Activated CD4-positive, alpha-beta T cell treated with anti-CD3 and anti-CD28 coated beads, Interleukin-2, amount 10 ng/mL, durations not matched to agents 24 days and 14 days (primary cell): ENCODE measurements at regions not wholly inside any gene's neighbourhood (a gene's known extent, or its start where the extent isn't known, plus 50 kb on each side); places are given as distances from the start of the nearest gene placed in this dataset.

Source experiments
- DNase-seq: peaks from one replicate; pipeline ENCODE4 v3.0.0; 2022
- H3K27ac Mint-ChIP-seq: one replicate; pipeline ENCODE4 v1.8.0; 2022; ENCODE audit warnings: mild to moderate bottlenecking, mixed read lengths
- H3K27me3 Mint-ChIP-seq: one replicate; pipeline ENCODE4 v1.8.0; 2022; ENCODE audit warnings: mixed read lengths
- H3K36me3 Mint-ChIP-seq: one replicate; pipeline ENCODE4 v1.8.0; 2022; ENCODE audit warnings: low read depth, mild to moderate bottlenecking, mixed read lengths
- H3K4me1 Mint-ChIP-seq: one replicate; pipeline ENCODE4 v1.8.0; 2021; ENCODE audit warnings: mixed read lengths
- H3K4me3 Mint-ChIP-seq: one replicate; pipeline ENCODE4 v1.8.0; 2022; ENCODE audit warnings: mild to moderate bottlenecking, moderate library complexity, mixed read lengths
- H3K9me3 Mint-ChIP-seq: one replicate; pipeline ENCODE4 v1.8.0; 2021; ENCODE audit warnings: mixed read lengths
- intact Hi-C: fragments of 100-400 bp; cut with micrococcal nuclease; formaldehyde crosslinking; loops from one replicate; pipeline ENCODE4 v1.15.1; 2023

DNA sequence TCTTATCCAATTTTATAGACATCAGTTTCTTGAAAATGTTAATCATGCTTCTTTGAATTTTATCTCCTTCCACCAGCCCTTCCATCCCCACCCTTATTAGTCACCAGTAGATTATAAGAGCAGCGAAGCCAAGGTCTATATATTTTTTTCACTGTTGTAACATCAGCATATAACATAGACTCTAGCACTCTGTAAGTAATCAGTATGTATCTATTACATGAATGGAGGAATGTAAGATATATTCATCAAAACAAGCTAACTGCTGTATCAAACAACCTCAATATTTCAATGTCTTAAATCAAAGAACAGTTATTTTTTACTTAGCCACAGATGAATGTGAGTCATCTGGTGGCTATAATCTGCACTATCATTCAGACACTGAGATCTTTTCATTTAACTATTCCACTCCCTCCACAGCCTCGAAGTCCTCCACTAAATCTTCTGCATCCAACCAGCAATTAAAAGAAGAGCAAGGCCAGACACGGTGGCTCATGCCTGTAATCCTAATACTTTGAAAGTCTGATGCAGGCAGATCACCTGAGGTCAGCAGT lies 178.9 kb downstream of the CENPC start:
- Mint-ChIP-seq H3K27me3 (no peaks in the 10 kb centered on the region), H3K4me3 (no peak overlapping the region), H3K27ac (no peak overlapping the region), H3K9me3 (peaks cover 7% of the 10 kb centered on the region), H3K36me3 (no peaks in the 10 kb centered on the region), H3K4me1 (no peaks in the 10 kb centered on the region)
- intact Hi-C loops, result no loop called here
- no peak for DNase-seq

DNA sequence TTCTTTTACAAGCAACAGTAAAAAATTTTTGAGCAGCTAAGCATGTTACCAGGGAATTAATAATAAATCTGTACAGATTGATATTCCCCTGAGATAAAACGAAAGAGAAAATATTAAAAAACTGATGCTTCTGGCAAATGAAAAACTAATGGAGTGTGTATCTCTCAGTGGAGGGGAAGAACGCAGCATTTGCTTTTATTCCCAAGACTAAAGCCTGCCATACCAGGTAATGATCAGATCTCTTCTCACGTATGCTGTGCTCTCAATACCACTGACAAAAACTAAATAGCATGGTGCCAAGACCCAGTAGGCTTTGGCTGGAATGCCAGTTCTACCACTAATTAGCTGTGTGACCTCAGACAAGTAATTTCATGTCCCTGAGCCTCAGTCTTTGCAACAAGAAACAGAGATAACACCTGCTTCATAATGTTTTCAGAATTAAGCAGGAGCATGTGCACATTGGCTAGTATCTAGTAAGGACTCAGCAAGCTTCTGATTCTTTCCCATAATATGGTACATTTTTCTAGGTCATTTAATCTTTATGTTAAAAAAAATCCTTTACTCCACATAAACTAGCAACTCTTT lies 179.6 kb downstream of the CENPC start:
- Mint-ChIP-seq H3K27ac (no peak overlapping the region), H3K36me3 (no peaks in the 10 kb centered on the region), H3K27me3 (no peaks in the 10 kb centered on the region), H3K4me3 (no peak overlapping the region), H3K4me1 (no peaks in the 10 kb centered on the region), H3K9me3 (peaks cover 8% of the 10 kb centered on the region)
- intact Hi-C loops, result no loop called here
- DNase-seq, result no peak

DNA sequence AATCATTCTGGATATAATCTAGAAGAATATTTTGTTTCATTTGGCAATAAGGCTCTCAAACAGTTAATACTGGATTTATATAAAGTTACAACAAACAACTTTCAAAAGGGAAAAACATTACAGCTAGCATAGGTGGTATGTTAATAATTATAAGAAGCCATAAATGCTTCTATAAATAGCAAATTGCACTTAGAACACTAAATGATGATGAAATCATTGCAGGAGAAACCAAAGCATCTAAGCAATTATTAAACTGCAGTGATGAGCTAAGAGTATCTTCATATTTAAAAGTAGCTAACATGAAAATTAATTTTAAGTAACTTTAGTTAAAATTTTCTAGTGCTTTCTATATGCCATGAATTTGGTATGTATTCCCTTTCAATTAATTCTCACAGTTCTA lies 189.5 kb downstream of the CENPC start:
- no peaks in the 10 kb centered on the region for H3K36me3 Mint-ChIP-seq
- H3K4me3 Mint-ChIP-seq, result no peak overlapping the region
- DNase-seq, result no peak
- H3K27me3 Mint-ChIP-seq, result no peaks in the 10 kb centered on the region
- no peaks in the 10 kb centered on the region for H3K9me3 Mint-ChIP-seq
- intact Hi-C loops, result no loop called here
- H3K4me1 Mint-ChIP-seq, result no peaks in the 10 kb centered on the region
- no peak overlapping the region for H3K27ac Mint-ChIP-seq

DNA sequence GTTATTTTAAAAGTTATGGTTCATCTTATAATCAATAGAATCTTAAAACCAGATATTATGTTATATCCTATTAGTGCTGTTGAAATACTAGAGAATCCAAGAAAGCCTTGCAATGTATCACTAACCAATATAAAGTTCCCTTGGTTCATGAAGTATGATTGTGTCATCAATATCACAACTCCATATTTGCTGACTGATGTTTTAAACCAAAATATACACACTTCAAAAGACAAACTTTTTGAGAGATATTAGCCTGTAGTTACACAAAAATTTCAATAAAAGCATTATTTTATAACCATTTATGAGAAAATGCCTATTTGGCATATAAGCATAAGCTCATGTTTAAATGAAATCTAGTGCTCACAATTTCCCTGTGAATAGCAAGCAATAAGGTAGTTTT lies 198.6 kb downstream of the CENPC start:
- H3K27me3 Mint-ChIP-seq, result no peaks in the 10 kb centered on the region
- H3K4me3 Mint-ChIP-seq, result no peak overlapping the region
- no peaks in the 10 kb centered on the region for H3K36me3 Mint-ChIP-seq
- no peaks in the 10 kb centered on the region for H3K4me1 Mint-ChIP-seq
- H3K27ac Mint-ChIP-seq, result no peak overlapping the region
- intact Hi-C loops, result no loop called here
- H3K9me3 Mint-ChIP-seq, result no peaks in the 10 kb centered on the region
- DNase-seq, result no peak

DNA sequence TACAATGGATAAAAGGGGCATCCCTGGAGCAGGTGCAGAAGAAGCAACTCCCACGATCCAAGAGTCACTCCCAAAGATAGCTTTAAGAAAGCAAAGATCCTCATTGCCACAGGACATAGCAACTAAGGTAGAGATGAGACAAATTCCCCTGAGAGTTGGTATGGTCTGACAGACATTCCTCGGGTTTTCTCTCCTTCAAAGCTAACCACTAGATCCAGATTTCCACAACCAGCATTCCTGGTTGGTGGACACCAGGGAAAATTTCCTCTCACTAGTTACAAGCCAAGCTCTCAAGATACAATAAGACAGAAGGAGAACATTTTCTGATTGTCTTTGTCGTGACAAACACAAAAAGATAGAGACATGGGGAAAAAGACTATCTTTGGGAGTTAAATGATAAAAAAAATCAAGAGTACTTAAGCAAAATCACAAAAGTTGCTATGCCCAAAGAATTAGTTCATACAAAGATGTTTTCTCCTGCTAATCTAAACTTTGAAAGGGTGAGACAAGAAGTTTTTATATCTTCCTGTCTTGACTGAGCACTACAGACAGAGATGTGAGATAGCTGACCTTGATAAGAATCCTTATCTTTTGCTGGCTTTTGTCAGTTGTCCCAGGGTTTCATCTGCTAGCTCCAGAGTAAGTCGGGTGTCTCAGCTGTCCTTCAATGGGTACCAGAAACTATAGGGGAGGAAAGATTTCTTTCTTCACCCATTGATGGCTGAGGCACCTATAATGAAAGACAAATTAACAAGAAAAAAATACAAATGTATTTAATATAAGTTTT lies 200.5 kb downstream of the CENPC start:
- Mint-ChIP-seq H3K27me3 (peaks cover under 1% of the 10 kb centered on the region), H3K4me1 (no peaks in the 10 kb centered on the region), H3K9me3 (no peaks in the 10 kb centered on the region), H3K27ac (no peak overlapping the region), H3K4me3 (no peak overlapping the region), H3K36me3 (no peaks in the 10 kb centered on the region)
- DNase-seq, result no peak
- intact Hi-C loops, result no loop called here

DNA sequence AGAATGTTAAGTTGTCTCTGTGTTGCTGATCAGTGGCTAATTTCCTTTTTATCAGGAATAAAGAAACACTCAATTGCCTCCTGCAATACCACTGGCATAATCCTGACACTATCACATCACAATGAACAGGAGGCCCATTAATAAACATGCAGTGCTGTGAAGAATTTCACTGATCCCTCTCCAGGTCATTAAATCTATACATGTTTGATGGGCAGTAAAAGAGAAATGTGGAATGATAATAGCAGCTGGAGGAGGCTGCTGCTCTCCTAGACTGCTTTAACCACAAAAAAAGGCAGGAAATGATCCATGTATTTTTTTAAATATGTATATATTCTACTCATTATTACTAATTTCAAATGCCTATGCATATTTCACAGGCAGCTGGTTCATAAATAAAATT lies 202.1 kb downstream of the CENPC start:
- Mint-ChIP-seq H3K27ac (no peak overlapping the region), H3K9me3 (no peaks in the 10 kb centered on the region), H3K27me3 (peaks cover 3% of the 10 kb centered on the region), H3K36me3 (no peaks in the 10 kb centered on the region), H3K4me3 (no peak overlapping the region), H3K4me1 (no peaks in the 10 kb centered on the region)
- DNase-seq, result no peak
- intact Hi-C loops, result no loop called here

DNA sequence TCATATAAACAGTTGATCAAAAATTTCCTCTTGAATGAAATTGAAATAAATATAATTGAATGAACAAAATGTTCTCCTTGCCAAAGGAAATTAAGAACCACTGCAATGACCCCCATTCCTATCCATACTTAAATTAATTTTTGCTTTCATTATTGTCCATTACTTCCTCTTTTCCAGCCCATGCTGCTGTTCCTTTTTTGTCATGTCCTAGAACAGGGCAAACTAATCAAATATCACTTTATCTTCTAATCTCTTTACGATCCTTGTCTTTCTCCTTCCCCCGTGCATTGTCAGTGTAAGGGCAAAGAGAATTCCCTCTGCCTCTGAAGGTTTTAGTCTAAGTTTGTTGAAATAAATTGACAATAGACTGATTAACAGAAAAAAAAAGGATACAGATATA lies 203.0 kb downstream of the CENPC start:
- no peaks in the 10 kb centered on the region for H3K4me1 Mint-ChIP-seq
- no peak for DNase-seq
- H3K27ac Mint-ChIP-seq, result no peak overlapping the region
- H3K4me3 Mint-ChIP-seq, result no peak overlapping the region
- H3K27me3 Mint-ChIP-seq, result peaks cover 3% of the 10 kb centered on the region
- H3K9me3 Mint-ChIP-seq, result no peaks in the 10 kb centered on the region
- intact Hi-C loops, result no loop called here
- H3K36me3 Mint-ChIP-seq, result no peaks in the 10 kb centered on the region

DNA sequence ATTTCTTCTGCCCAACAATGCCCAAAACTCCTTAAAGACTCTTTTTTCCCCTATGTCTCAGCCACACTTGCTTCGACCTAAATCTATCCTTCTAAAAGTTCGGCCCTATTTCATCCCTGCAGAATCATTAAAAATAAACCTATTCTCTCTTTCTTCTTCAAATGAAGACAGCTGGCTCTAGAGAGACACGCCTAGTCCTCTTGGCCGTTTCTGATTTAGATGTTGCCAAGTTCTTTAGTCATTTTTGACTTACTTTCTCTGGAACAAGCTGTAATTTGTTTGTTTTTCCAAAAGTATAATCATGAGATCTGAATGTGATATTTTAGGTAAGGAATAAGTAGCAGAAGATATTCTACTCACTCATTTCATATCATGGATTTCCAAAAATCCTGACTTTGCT lies 211.6 kb downstream of the CENPC start:
- intact Hi-C loops, result no loop called here
- Mint-ChIP-seq H3K9me3 (no peaks in the 10 kb centered on the region), H3K27ac (no peak overlapping the region), H3K27me3 (peaks cover 7% of the 10 kb centered on the region), H3K4me3 (no peak overlapping the region), H3K36me3 (no peaks in the 10 kb centered on the region), H3K4me1 (no peaks in the 10 kb centered on the region)
- no peak for DNase-seq

DNA sequence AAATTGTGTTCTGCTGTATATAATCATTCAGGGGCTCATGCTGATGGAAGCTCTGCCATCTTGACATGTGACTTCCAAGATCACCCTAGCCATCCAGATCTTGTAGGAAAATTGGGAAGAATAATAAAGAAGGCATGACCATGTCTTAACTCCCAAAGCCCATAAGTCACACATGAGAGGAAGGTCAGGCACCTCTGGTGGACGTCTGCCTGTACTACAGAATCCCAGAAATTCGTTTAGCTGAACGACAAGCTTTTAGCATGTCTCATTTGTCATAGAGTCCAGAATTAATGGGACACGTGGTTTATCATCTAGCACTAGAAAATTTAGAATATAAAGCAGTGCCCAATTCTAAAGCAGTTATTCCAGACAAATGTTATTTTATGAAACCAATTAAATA lies 212.7 kb downstream of the CENPC start:
- no peaks in the 10 kb centered on the region for H3K4me1 Mint-ChIP-seq
- no peak overlapping the region for H3K27ac Mint-ChIP-seq
- peaks cover 9% of the 10 kb centered on the region for H3K27me3 Mint-ChIP-seq
- H3K36me3 Mint-ChIP-seq, result no peaks in the 10 kb centered on the region
- H3K4me3 Mint-ChIP-seq, result no peak overlapping the region
- intact Hi-C loops, result no loop called here
- no peak for DNase-seq
- no peaks in the 10 kb centered on the region for H3K9me3 Mint-ChIP-seq

DNA sequence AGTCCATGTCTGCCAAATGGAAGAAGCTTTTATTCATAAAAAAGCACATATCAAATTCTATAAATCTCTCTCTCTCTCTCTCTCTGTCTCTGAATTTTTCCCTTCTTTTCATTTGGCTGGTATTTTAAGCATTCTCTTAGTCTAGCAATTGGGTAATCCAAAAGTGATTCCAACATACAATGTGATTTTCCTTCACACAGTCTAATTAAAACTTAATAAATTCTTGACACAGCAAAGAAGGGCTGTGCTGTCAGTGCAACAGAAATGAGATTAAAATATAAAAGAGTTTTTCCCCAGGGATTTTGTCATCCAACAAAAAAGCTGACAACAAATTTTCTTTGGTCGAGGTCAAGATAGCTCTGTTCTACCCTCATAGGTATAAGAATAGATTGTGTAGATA lies 216.9 kb downstream of the CENPC start:
- no peaks in the 10 kb centered on the region for H3K9me3 Mint-ChIP-seq
- no peaks in the 10 kb centered on the region for H3K36me3 Mint-ChIP-seq
- no peaks in the 10 kb centered on the region for H3K4me1 Mint-ChIP-seq
- intact Hi-C loops, result no loop called here
- no peak overlapping the region for H3K4me3 Mint-ChIP-seq
- H3K27me3 Mint-ChIP-seq, result peaks cover 5% of the 10 kb centered on the region
- no peak for DNase-seq
- no peak overlapping the region for H3K27ac Mint-ChIP-seq

DNA sequence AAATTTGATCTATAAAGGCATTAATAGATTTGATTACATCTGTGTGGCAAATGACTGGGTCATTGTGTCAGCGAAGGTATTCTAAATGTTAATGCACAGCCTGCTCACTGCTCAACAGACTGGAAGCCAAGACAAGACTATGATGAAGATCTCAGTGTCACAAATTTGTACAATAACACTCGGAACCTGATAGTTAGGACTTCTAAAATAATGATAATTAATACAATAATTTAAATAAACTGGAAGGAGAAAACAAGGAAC lies 217.4 kb downstream of the CENPC start:
- Mint-ChIP-seq H3K27me3 (peaks cover 5% of the 10 kb centered on the region), H3K27ac (no peak overlapping the region), H3K4me1 (no peaks in the 10 kb centered on the region), H3K36me3 (no peaks in the 10 kb centered on the region), H3K9me3 (no peaks in the 10 kb centered on the region), H3K4me3 (no peak overlapping the region)
- intact Hi-C loops, result no loop called here
- DNase-seq, result no peak

DNA sequence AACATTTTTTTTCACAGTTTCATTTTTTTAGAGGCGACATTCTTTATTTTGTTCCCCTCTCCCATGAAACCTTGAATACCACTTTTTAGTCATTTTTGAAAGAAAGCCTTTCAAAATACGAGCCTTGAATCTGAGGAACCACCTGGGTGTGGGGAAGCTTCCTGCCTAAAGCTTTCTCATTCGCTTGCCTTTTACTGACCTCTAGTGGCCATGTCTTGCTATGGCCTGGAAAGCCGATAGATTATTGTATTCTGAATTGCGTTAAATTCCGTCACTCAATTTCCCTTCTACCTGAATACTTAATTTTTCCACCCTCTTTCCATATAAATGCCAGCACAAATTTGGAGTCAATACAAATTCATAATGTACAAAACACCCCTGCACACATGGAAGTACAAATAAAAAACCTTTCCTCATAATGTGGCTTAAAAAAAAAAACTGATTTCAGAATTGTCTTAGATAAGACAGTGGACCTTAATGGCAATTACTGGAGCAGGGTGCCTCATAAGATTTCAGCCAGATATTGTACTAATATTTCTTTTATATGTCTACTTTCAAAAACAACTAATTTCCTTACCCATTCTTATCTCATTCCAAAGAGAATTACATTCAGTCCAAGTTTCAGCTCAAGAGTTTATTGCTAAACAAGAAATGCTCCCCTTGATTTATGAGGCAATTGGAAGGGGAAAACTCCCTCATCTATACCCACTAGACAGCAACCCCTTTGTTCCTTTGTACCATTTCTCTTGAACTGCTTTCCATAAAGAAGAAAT lies 217.9 kb downstream of the CENPC start:
- intact Hi-C loops, result loop anchor here (1.0 kb wide), 1 partner anchor 239 kb away; no protein-coding TSS in a partner anchor
- no peaks in the 10 kb centered on the region for H3K4me1 Mint-ChIP-seq
- H3K9me3 Mint-ChIP-seq, result no peaks in the 10 kb centered on the region
- no peak overlapping the region for H3K4me3 Mint-ChIP-seq
- DNase-seq, result peak; percentile 87
- peaks cover 5% of the 10 kb centered on the region for H3K27me3 Mint-ChIP-seq
- no peak overlapping the region for H3K27ac Mint-ChIP-seq
- no peaks in the 10 kb centered on the region for H3K36me3 Mint-ChIP-seq

DNA sequence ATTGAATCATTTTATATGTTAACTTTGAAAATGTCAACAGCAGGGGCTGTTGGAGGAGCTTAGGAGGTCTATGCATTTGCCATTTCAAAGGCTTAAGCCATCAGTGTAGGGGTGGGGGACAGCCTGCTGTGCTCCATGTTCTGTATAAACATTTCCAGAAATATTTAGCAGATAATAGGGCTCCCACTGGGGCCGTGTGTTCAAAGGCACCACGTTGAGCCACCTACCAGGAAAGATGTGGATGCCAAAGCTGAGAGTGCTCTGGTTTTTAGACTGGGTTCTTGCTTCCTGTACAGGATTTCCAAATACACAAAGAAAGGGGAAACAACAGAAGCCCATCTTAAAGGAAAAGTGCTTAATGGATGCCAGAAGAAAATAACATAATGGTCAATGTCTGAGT lies 219.5 kb downstream of the CENPC start:
- no peak for DNase-seq
- H3K4me3 Mint-ChIP-seq, result no peak overlapping the region
- peaks cover 5% of the 10 kb centered on the region for H3K27me3 Mint-ChIP-seq
- H3K4me1 Mint-ChIP-seq, result no peaks in the 10 kb centered on the region
- no peak overlapping the region for H3K27ac Mint-ChIP-seq
- no peaks in the 10 kb centered on the region for H3K9me3 Mint-ChIP-seq
- intact Hi-C loops, result no loop called here
- no peaks in the 10 kb centered on the region for H3K36me3 Mint-ChIP-seq

DNA sequence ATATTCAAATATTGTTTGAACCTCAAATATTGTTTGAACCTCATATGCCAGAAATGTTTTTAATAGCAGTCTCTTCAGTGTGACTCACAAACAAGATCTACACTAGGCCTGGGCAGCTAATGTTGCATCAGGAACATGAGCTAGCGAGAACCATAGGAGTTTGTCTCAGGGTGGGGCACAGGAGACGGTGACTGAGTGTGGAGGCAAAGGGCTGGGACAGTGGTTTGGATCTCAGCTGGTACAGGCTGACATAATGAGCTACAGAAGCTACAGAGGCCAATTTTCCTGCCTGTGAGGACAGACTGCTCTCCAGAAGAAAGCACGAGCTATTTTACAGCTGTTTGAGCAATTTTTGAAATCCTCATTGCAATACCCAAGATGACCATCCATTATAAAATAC lies 224.7 kb downstream of the CENPC start:
- H3K36me3 Mint-ChIP-seq, result no peaks in the 10 kb centered on the region
- no peaks in the 10 kb centered on the region for H3K27me3 Mint-ChIP-seq
- no peak overlapping the region for H3K27ac Mint-ChIP-seq
- no peak for DNase-seq
- no peak overlapping the region for H3K4me3 Mint-ChIP-seq
- no peaks in the 10 kb centered on the region for H3K9me3 Mint-ChIP-seq
- intact Hi-C loops, result no loop called here
- H3K4me1 Mint-ChIP-seq, result no peaks in the 10 kb centered on the region
